Thyroid gland (tissue), 4 donors: ENCODE measurements at regions not wholly inside any gene's neighbourhood (a gene's known extent, or its start where the extent isn't known, plus 50 kb on each side); places are given as distances from the start of the nearest gene placed in this dataset.

Experiments used
- CTCF ChIP-seq, 6 experiments: fragments of 200-600 bp in 3 of 6; fragments of 450-650 bp in 3 of 6; sonication (generic) in 3 of 6; IDR thresholded peaks; one replicate each; pipeline ENCODE4 v1.5.1; 2016 to 2019; ENCODE audit warnings: antibody characterized with exemption in 6 of 6, mild to moderate bottlenecking in 2 of 6, inconsistent platforms in 1 of 6, moderate library complexity in 1 of 6
- POLR2A ChIP-seq, 2 donors: fragments of 450-650 bp; IDR thresholded peaks; one replicate each; pipeline ENCODE4 v1.6.1; 2017; ENCODE audit warnings: antibody characterized with exemption in 2 of 2, mild to moderate bottlenecking in 2 of 2, moderate library complexity in 1 of 2

GRCh38 chr2:188145885-188146284 is 145.8 kb upstream of the GULP1 start:
- TF ChIP-seq CTCF (IDR thresholded peaks at IDR 0.05) (no peak), POLR2A (IDR thresholded peaks at IDR 0.05) (no peak)
